Body of pancreas (tissue), 4 donors: ENCODE measurements at regions not wholly inside any gene's neighbourhood (a gene's known extent, or its start where the extent isn't known, plus 50 kb on each side); places are given as distances from the start of the nearest gene placed in this dataset.
A peak's percentile ranks its signal among the peaks of the same experiment; 100 is the strongest.

ENCODE experiments used
- ATAC-seq: fragments of 150-250 bp; one replicate; pipeline ENCODE4 v1.9.1; 2016
- DNase-seq, 4 donors: peaks; one replicate each; pipeline ENCODE4 v3.0.0-alpha.2; 2019
- H3K27ac ChIP-seq, 4 donors: fragments of 200-600 bp; sonication (generic); 1 replicate in 3 of 4; 2 replicates in 1 of 4; pipeline versions ENCODE4 v1.5.1 to v1.6.1; 2016 to 2019; ENCODE audit warnings: mild to moderate bottlenecking in 1 of 4, mixed read lengths in 1 of 4, moderate library complexity in 1 of 4
- H3K27me3 ChIP-seq, 2 donors: fragments of 200-600 bp; sonication (generic); one replicate each; pipeline ENCODE4 v1.6.0; 2016; ENCODE audit warnings: mild to moderate bottlenecking in 1 of 2
- H3K36me3 ChIP-seq, 2 donors: fragments of 200-600 bp; sonication (generic); replicated peaks in 1 of 2; 2 replicates each; pipeline ENCODE4 v1.5.1; 2016; ENCODE audit warnings: low read depth in 2 of 2; ENCODE audit not compliant: insufficient read depth in 1 of 2
- H3K4me1 ChIP-seq: fragments of 200-600 bp; sonication (generic); one replicate; pipeline ENCODE4 v1.6.0; 2016
- H3K4me3 ChIP-seq, 2 donors: fragments of 200-600 bp; sonication (generic); 1 replicate in 1 of 2; 2 replicates in 1 of 2; pipeline ENCODE4 v1.5.1; 2016 to 2019
- H3K9me3 ChIP-seq, 3 donors: fragments of 200-600 bp; sonication (generic); 1 replicate in 2 of 3; 2 replicates in 1 of 3; pipeline ENCODE4 v1.5.1; 2016
- POLR2A ChIP-seq, 3 donors: fragments of 450-650 bp; IDR thresholded peaks; one replicate each; pipeline ENCODE4 v1.6.1; 2016; ENCODE audit warnings: antibody characterized with exemption in 3 of 3, mild to moderate bottlenecking in 2 of 3
- WGBS, 2 donors: methylation state at CpG; one replicate each; pipeline ENCODE4 v1.1.5; 2017; 5-methylcytosine and 5-hydroxymethylcytosine counted together
- intact Hi-C: fragments of 100-400 bp; cut with DNase I; formaldehyde crosslinking; loops from one replicate; pipeline ENCODE4 v1.15.1; 2023
- TF ChIP-seq, protein P1 (sequence below), 7 experiments: fragments of 450-650 bp in 4 of 7; fragments of 200-600 bp in 3 of 7; sonication (generic) in 3 of 7; IDR thresholded peaks; one replicate each; pipeline ENCODE4 v1.5.1; 2016 to 2019; ENCODE audit warnings: antibody characterized with exemption in 7 of 7

DNA sequence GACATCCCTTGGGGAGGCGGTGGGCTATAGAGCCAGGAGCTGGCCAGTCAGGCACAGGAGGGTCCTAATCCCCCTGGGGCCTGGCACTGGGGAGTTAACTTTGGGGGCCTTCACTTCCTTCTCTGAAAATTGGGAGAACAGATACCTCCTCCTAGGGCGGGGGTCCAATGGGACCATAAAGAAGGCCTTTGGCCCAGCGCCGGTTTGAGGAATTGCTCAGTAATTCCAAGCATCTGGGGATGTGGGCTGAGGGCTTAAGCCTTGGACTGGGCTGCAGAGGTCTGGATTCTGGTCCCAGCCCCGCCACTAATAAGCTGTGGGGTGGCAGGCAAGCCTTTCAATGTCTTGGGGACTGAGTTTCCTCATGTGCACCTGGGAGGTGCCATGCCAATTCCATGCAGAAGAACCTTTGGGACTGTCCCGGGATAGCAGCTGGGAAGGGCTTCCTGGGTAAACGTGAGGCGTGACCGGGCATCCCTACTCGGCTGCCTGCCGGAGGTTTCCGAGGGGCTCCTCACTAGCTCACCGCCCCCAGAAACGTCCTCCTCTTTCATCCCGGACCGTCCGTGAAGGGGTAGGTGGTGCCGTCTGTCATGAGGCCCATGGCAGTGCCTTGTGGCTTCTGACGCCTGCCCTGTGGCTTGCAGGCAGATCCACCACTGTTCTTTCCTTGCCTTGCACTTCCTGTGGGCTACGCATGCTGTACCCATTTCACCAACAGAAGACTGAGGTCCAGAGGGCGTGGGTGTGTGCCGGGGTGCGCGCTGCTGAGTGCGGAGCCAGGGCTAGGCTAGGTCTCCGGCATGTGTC is 67.4 kb upstream of the HPCAL1 start:
- intact Hi-C loops = no loop called here
- H3K27me3 ChIP-seq = no peaks in the 10 kb centered on the region
- DNase-seq (peak in 1 of 4 donors; percentile 8), ATAC-seq (no peak)
- no peaks in the 10 kb centered on the region for H3K36me3 ChIP-seq
- no peaks in the 10 kb centered on the region for H3K9me3 ChIP-seq
- no peak overlapping the region for H3K4me3 ChIP-seq
- H3K4me1 ChIP-seq = no peaks in the 10 kb centered on the region
- no peak for TF ChIP-seq POLR2A (IDR thresholded peaks at IDR 0.05)
- TF ChIP-seq, protein P1, sequence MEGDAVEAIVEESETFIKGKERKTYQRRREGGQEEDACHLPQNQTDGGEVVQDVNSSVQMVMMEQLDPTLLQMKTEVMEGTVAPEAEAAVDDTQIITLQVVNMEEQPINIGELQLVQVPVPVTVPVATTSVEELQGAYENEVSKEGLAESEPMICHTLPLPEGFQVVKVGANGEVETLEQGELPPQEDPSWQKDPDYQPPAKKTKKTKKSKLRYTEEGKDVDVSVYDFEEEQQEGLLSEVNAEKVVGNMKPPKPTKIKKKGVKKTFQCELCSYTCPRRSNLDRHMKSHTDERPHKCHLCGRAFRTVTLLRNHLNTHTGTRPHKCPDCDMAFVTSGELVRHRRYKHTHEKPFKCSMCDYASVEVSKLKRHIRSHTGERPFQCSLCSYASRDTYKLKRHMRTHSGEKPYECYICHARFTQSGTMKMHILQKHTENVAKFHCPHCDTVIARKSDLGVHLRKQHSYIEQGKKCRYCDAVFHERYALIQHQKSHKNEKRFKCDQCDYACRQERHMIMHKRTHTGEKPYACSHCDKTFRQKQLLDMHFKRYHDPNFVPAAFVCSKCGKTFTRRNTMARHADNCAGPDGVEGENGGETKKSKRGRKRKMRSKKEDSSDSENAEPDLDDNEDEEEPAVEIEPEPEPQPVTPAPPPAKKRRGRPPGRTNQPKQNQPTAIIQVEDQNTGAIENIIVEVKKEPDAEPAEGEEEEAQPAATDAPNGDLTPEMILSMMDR (IDR thresholded peaks at IDR 0.05) = no peak
- 79% methylated on average over 7 to 24 of the region's 26 CpGs for WGBS, 2 donors
- H3K27ac ChIP-seq = no peak overlapping the region

DNA sequence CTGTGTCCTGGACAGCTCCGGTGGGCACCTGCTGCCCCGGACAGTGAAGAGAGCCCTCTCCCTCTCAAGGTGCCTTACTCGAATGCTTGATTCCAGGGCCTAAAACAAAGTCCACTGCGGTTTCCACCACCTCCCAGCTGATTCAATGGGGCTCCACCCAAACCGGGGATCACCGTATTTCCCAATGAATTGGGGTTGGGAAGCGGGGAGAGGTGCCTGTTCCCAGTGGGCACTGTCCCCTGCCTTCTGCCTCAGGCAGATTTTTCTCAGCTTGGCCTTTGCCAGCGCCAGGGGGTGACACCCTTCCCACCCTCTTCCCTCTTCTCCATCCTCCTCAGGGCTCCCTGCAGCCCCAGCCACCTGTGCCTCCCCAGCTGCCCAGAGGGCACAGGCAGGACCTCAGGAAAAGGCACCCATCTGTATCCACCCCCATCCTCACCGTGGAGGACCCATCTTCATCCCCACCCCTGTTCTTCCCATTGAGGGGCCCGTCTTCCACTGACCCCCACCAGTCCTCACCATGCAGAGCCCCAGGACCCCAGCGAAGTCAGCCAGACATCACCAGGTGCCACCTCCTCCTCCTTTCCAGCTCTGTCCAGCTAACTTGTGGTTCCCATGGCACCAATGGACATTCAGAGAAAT is 66.7 kb upstream of the HPCAL1 start:
- TF ChIP-seq POLR2A (IDR thresholded peaks at IDR 0.05) = no peak
- TF ChIP-seq, protein P1 (IDR thresholded peaks at IDR 0.05) = no peak
- intact Hi-C loops = no loop called here
- no peak for ATAC-seq
- Histone ChIP-seq H3K9me3 (no peaks in the 10 kb centered on the region), H3K4me3 (no peak overlapping the region), H3K27ac (no peak overlapping the region), H3K36me3 (no peaks in the 10 kb centered on the region), H3K4me1 (no peaks in the 10 kb centered on the region), H3K27me3 (no peaks in the 10 kb centered on the region)
- 68 to 80% methylated on average over 4 to 10 of the region's 11 CpGs for WGBS, 2 donors
- peak in 1 of 4 donors; percentile 7 for DNase-seq

DNA sequence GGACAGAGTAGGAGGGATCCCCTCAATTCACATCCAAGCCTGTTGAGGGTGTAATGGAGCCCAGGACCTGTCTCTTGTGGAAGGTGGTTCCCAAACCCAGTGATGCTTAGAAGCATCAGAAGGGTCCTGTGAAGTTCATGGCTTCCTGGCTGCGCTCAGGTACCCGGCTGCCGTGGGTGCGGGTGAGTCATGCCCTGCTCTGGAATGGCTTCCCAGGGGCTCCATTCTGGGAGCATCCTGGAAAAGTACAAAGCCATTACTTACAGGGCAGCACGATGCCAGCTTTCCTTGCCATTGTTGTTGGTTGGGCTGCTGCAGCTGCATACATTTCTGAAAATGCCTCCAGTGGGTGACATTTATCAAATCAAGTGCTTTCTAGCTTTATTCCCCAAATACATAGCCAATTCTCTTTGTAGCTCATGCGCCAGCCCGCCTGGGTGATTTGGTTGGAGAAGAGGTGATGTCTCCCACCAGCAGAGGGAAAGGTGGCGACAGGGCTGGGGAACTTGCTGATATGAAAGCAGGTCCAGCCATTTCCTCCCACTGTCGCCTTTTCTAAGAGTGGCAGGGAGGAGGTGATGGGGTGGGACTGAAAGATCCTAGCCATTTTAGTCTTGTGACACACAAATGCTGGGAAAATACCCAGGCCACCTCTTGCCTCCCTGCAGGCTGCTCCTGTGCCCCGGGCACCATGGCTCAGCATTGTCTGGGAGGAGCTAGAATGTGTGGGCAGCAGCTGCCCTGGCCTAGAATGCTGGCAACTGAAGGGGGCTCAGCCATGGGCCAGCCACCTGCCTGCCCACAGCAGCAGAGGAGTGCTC is 65.9 kb upstream of the HPCAL1 start:
- H3K27ac ChIP-seq = no peak overlapping the region
- peak in 1 of 4 donors; percentile 8 for DNase-seq
- no peaks in the 10 kb centered on the region for H3K36me3 ChIP-seq
- no peaks in the 10 kb centered on the region for H3K27me3 ChIP-seq
- H3K4me1 ChIP-seq = no peaks in the 10 kb centered on the region
- 82 to 85% methylated on average over 6 to 10 of the region's 10 CpGs for WGBS, 2 donors
- TF ChIP-seq, protein P1 (IDR thresholded peaks at IDR 0.05) = no peak
- TF ChIP-seq POLR2A (IDR thresholded peaks at IDR 0.05) = no peak
- H3K4me3 ChIP-seq = no peak overlapping the region
- H3K9me3 ChIP-seq = no peaks in the 10 kb centered on the region
- ATAC-seq = no peak
- intact Hi-C loops = no loop called here

DNA sequence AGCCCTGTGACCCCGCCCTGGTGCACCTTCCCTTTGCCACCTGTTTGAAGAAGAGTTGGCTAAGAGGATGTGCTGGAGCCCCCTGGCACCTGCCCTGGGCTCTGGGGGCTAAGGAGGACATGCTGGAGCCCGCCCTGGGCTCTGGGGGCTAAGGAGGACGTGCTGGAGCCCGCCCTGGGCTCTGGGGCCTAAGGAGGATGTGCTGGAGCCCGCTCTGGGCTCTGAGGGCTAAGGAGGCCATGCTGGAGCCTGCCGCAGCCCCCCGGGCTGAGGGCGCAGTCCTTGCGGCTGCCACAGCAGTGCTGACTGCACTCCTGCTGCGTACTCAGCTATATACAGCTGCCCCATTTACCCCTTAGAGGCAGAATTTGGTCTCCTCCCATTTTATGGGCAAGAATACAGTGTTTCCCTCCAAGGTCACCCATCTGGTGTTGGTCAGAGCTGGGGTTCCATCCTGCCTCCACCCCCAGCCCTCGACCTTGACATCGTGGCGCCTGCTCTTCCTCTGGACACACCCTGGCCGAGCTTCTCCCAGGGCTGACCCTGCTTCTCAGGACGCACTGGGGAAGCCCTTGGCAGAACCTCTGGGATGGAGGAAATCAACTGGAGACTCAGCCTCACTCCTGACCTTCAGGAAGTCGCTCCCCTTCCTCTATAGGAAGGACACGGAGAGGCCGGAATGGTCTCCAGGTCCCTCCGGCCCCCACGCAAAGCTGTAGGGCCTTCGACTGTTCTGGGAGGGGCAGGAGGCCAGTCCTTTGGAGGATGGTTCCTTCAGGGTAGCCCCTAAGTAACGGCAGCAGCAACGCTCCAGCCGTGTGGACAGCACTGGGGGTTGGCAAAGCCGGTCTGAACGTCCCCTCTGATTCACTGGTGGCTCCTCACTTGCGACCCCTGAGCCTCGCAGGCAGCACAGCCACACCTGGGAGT is 65.0 kb upstream of the HPCAL1 start:
- intact Hi-C loops = no loop called here
- TF ChIP-seq, protein P1 (IDR thresholded peaks at IDR 0.05) = no peak
- no peak for TF ChIP-seq POLR2A (IDR thresholded peaks at IDR 0.05)
- no peaks in the 10 kb centered on the region for H3K36me3 ChIP-seq
- H3K27ac ChIP-seq = no peak overlapping the region
- H3K4me3 ChIP-seq = no peak overlapping the region
- H3K9me3 ChIP-seq = no peaks in the 10 kb centered on the region
- DNase-seq (peak in 1 of 4 donors; percentile 6), ATAC-seq (peak; percentile 48)
- no peaks in the 10 kb centered on the region for H3K4me1 ChIP-seq
- 85% methylated on average over 16 to 28 of the region's 28 CpGs for WGBS, 2 donors
- no peaks in the 10 kb centered on the region for H3K27me3 ChIP-seq
